HG03025 (cell line): ENCODE measurements at regions not wholly inside any gene's neighbourhood (a gene's known extent, or its start where the extent isn't known, plus 50 kb on each side); places are given as distances from the start of the nearest gene placed in this dataset.
"Not testable (repeated sequence)": the region's sequence is repeated elsewhere in the genome, so short reads cannot be mapped to it uniquely, and the experiment has no call there.

Experiments used
- ATAC-seq: cut with Tn5 transposase; IDR thresholded peaks from one replicate; pipeline ENCODE4 v1.9.1; 2021; ENCODE audit warnings: mild to moderate bottlenecking, moderate library complexity; ENCODE audit not compliant: unreplicated experiment, low FRiP score

GRCh38 chr3:36175916-36176461 is 204.3 kb upstream of the STAC start:
- ATAC-seq = no peak

GRCh38 chr3:36178018-36178417 is 202.3 kb upstream of the STAC start:
- no peak for ATAC-seq

GRCh38 chr3:36182024-36182423 is 198.3 kb upstream of the STAC start:
- no peak for ATAC-seq

- ATAC-seq = not testable (repeated sequence)
These were observed 193.1 kb upstream of the STAC start for GRCh38 chr3:36187197-36187596.

GRCh38 chr3:36192901-36193300 is 187.4 kb upstream of the STAC start:
- ATAC-seq = no peak

GRCh38 chr3:36193448-36193847 is 186.9 kb upstream of the STAC start:
- no peak for ATAC-seq

GRCh38 chr3:36196058-36196457 is 184.2 kb upstream of the STAC start:
- no peak for ATAC-seq

GRCh38 chr3:36197151-36197550 is 183.2 kb upstream of the STAC start:
- no peak for ATAC-seq

GRCh38 chr3:36201546-36201945 is 178.8 kb upstream of the STAC start:
- no peak for ATAC-seq

GRCh38 chr3:36206956-36207580 is 173.2 kb upstream of the STAC start:
- ATAC-seq = no peak

GRCh38 chr3:36210840-36211651 is 169.3 kb upstream of the STAC start:
- ATAC-seq = no peak

- no peak for ATAC-seq
These were observed 168.7 kb upstream of the STAC start for GRCh38 chr3:36211652-36211999.

- no peak for ATAC-seq
These were observed 168.1 kb upstream of the STAC start for GRCh38 chr3:36212251-36212650.

GRCh38 chr3:36214460-36214859 is 165.8 kb upstream of the STAC start:
- ATAC-seq = no peak

- ATAC-seq = no peak
These were observed 165.1 kb upstream of the STAC start for GRCh38 chr3:36215241-36215640.

- ATAC-seq = no peak
These were observed 160.9 kb upstream of the STAC start for GRCh38 chr3:36219398-36219797.

GRCh38 chr3:36220173-36220572 is 160.1 kb upstream of the STAC start:
- no peak for ATAC-seq

- ATAC-seq = no peak
These were observed 158.3 kb upstream of the STAC start for GRCh38 chr3:36221975-36222374.

- no peak for ATAC-seq
These were observed 152.3 kb upstream of the STAC start for GRCh38 chr3:36227980-36228379.

- no peak for ATAC-seq
These were observed 150.8 kb upstream of the STAC start for GRCh38 chr3:36229496-36229895.

- no peak for ATAC-seq
These were observed 147.4 kb upstream of the STAC start for GRCh38 chr3:36232797-36233489.
